Iris pigment epithelial cell (primary cell): ENCODE measurements at regions not wholly inside any gene's neighbourhood (a gene's known extent, or its start where the extent isn't known, plus 50 kb on each side); places are given as distances from the start of the nearest gene placed in this dataset.

Experiments
- DNase-seq: peaks from one replicate; pipeline ENCODE4 v3.0.0-alpha.2; 2011; ENCODE audit warnings: low read depth

- DNase-seq: no peak
Measured at GRCh38 chr15:27671819-27672437, 427.2 kb downstream of the OCA2 start.

GRCh38 chr15:27670486-27671209 is 428.5 kb downstream of the OCA2 start:
- no peak for DNase-seq

- no peak for DNase-seq
Measured at GRCh38 chr15:27669641-27670040, 429.5 kb downstream of the OCA2 start.

GRCh38 chr15:27668471-27669220 is 430.5 kb downstream of the OCA2 start:
- no peak for DNase-seq

GRCh38 chr15:27665002-27665401 is 434.1 kb downstream of the OCA2 start:
- no peak for DNase-seq

GRCh38 chr15:27662892-27663291 is 436.2 kb downstream of the OCA2 start:
- DNase-seq: no peak

GRCh38 chr15:27660676-27661075 is 438.4 kb downstream of the OCA2 start:
- no peak for DNase-seq

GRCh38 chr15:27656296-27656987 is 442.7 kb downstream of the OCA2 start:
- no peak for DNase-seq

GRCh38 chr15:27655056-27655455 is 444.1 kb downstream of the OCA2 start:
- DNase-seq: no peak

- no peak for DNase-seq
Measured at GRCh38 chr15:27650244-27650643, 448.9 kb downstream of the OCA2 start.

GRCh38 chr15:27648359-27648758 is 450.8 kb downstream of the OCA2 start:
- no peak for DNase-seq

- DNase-seq: no peak
Measured at GRCh38 chr15:27646531-27646930, 452.6 kb downstream of the OCA2 start.

GRCh38 chr15:27645672-27646071 is 453.4 kb downstream of the OCA2 start:
- DNase-seq: no peak

- DNase-seq: no peak
Measured at GRCh38 chr15:27642981-27643380, 456.1 kb downstream of the OCA2 start.

- DNase-seq: no peak
Measured at GRCh38 chr15:27639595-27639994, 459.5 kb downstream of the OCA2 start.

- DNase-seq: no peak
Measured at GRCh38 chr15:27638958-27639357, 460.2 kb downstream of the OCA2 start.

- no peak for DNase-seq
Measured at GRCh38 chr15:27635916-27636315, 463.2 kb downstream of the OCA2 start.

- no peak for DNase-seq
Measured at GRCh38 chr15:27628486-27628885, 470.6 kb downstream of the OCA2 start.

GRCh38 chr15:27627623-27628022 is 471.5 kb downstream of the OCA2 start:
- no peak for DNase-seq

GRCh38 chr15:27623560-27624305 is 475.4 kb downstream of the OCA2 start:
- DNase-seq: no peak

GRCh38 chr15:27623149-27623548 is 476.0 kb downstream of the OCA2 start:
- DNase-seq: no peak

- no peak for DNase-seq
Measured at GRCh38 chr15:27622371-27622770, 476.7 kb downstream of the OCA2 start.
